Mesenteric fat pad (tissue), 1 donor: ENCODE measurements at regions not wholly inside any gene's neighbourhood (a gene's known extent, or its start where the extent isn't known, plus 50 kb on each side); places are given as distances from the start of the nearest gene placed in this dataset.

Experiments used
- DNase-seq: peaks from one replicate; pipeline ENCODE4 v3.0.0-alpha.2; 2020; ENCODE audit warnings: low spot score
- donor health status: DM: yes; HTN: yes; CAD: no.

DNA sequence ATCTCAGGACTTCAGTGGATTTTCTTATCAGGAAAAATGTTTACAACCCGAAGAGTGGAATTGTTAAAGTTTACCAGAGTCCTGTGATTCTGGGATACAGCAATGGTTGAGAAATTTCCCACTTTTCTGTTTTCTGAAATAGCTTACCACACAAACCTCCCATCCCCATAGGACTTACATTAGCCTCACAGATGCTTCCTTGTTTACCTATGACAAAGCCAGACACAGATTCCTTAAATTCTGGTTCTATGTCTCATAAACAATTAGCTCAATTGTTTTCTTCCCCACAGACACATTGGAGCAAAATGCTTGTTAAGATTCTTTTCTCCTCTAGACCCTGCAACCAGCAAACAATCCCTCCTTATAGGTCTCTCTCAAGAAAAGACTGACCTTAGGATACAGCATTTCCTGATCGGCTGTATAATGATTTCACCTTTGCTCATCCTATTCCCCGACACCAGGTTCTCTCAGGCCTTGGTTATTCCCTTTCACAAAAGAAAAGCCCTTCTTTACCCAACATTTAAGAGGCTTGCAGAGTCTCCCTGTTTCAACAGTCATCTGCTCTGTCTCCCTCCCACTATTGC, 886.2 kb downstream of the ARAP2 start:
- no peak for DNase-seq

DNA sequence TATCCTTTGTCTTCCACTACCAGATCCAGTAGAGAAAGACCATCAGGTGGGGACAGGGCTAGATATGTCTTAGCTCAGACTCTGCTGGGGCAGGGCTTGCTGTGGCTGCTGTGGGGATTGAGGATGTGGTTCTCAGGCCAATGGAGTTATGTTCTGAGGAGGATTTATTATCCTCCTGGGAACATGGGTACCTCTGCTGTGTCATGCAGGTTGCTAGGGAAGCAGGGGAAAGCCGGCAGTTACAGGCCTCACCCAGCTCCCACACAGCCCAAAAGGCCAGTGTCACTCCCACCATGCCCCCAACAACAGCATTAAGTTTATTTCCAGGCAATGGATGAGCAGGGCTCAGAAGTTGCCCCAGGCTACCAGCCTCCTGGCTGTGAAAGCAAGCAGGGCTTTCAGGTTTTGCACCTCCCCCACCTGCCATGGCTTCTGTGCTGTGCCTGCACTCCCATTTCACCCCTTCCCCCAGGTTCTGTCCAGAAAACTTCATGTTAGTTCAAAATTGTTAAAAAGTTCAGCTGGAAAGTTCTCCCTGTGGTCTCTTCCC, 879.9 kb downstream of the ARAP2 start:
- no peak for DNase-seq

DNA sequence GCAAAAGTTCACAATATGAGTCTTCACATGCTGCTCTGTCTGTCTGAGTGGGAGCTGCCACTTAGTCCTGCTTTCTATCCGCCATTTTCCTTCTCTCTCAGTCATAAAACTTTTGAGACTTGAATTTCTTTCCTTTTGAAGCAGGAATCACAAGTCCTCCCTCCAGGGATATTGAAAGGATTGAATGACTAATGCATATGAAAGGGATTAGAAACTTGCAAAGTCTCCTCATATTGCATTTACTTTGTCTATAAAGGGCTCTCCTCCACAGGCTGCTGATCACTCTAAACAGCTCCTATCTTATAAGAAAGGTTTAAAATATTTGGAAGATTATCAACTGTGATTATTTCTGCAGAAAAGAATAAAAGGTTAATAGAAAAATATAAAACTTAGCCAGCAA, 879.1 kb downstream of the ARAP2 start:
- DNase-seq = no peak

DNA sequence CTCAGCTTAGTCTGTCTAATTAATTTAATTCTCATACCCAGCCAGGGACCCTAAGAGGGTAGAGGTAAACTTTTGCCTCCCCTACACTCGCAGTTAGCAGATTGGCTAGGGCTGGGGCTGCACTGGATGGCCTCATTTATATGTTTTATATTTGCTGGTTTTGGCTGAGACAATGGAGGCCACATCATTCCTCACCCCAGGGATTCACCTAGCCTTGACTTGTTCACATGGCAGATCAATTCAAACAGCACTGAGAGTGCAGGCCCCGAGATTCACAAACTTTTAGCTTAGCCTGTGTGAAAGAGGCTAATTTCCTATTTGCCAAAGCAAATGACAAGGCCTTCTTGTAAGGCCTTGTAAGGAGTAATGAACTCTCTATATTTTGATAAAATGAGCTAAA, 844.4 kb downstream of the ARAP2 start:
- no peak for DNase-seq

DNA sequence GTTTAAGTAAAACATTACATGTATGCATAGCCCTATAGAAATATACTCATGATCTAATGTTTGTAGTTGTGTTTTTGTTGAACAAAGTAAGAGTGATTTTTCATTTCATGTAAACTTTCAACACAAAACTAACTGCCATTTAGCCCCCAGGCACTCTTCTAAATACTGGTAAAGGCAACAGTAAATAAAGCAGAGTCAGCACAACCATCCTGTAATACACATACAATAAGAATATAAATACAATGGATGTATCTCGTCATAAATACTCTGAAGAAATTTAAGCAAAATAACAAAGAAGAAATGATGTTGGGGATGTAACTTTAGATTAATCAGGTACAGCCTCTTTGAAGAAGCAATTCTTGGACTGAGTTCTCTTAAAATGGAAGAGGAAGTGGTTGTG, 821.2 kb downstream of the ARAP2 start:
- no peak for DNase-seq

DNA sequence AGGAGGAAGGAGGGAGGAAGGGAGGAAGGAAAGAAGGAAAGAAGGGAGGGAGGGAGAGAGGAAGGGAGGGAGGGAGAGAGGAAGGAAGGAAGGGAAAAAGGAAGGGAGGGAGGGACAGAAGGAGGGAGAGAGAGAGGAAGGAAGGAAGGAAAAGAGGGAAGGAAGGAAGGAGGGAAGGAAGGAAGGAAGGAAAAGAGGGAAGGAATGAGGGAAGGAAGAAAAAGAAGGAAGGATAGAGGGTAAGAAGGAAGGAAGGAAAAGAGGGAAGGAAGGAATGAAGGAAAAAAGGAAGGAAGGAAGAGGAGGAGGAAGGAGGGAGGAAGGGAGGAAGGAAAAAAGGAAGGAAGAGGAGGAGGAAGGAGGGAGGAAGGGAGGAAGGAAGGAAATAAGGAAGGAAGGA, 796.8 kb downstream of the ARAP2 start:
- DNase-seq = no peak

DNA sequence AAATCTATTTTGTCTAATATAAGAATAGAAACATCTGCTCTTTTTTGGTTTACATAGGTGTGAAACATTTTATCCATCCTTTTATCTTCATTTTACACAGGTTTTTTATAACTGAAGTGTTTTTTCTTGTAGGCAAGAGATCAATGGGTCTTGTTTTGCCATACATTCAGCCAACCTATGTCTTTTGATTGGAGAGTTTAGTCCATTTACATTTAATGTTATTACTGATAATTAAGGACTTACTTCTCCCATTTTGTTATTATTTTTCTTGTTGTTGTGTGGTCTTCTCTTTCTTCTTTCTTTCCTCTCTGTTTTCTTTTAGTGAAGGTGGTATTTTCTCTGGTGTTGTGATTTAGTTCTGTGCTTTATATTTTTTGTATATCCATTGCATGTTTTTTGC, 785.3 kb downstream of the ARAP2 start:
- DNase-seq = no peak

DNA sequence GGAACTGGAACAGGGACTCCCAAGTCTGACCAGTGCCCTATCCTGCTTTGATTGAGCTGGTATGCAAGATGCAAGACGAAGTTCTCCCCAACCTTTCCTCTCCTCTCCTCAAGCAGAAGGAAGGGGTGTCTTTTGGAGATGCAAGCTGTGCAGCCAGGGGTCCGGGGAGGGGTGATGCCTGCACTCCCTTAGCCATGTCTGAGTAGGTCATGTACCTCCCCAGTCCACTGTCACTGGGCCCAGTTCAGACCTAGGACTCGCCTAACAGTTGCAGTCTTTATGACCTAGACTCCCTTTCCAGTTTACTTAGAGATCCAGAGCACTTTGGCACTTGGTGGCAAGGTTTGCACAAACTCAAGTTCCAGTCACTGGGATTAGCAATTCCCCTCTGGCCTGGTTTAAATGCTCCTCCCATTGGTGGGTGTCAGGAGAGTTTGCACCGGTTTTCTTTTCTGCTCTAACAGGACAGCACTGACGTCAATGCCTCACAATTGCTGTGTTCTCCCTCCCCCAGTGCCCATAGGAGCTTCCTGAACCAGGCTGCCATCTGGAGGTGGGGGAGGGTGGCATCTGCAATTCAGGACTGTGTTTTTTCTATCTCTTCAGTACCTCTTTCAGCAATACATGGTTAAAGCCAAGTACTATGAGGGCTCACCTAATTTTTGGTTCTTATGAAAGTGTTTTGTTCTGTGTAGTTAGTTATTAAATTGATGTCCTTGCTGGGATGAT, 782.2 kb downstream of the ARAP2 start:
- DNase-seq = no peak

DNA sequence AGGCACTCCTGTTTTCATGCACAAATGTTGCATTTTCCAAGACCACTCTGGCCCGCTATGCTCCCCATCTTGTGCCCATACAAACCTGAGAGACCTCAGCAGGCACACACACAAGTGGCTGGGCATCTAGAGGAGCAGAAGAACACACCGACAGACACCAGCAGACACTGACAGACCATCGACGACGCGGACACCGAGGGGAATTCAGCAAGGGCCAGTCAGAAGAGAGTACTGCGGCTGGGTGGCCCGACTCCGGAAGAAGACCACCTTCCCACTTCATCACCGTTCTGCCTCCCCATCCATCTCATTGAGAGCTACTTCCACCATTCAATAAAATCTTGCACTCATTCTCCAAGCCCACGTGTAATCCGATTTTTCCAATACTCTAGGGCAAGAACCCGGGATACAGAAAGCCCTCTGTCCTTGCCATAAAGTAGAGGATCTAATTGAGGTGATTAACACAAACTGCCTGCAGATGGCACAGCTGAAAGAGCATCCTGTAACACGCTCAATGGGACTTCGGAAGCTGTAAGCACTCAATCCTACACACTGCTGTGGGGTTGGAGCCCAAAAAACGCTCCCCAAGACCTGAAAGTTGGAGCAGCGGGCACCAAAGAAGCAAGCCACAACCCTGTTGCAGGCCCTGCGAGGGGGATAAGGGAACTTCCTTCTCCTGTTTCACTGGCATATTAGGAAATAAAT, 780.9 kb downstream of the ARAP2 start:
- DNase-seq = no peak

DNA sequence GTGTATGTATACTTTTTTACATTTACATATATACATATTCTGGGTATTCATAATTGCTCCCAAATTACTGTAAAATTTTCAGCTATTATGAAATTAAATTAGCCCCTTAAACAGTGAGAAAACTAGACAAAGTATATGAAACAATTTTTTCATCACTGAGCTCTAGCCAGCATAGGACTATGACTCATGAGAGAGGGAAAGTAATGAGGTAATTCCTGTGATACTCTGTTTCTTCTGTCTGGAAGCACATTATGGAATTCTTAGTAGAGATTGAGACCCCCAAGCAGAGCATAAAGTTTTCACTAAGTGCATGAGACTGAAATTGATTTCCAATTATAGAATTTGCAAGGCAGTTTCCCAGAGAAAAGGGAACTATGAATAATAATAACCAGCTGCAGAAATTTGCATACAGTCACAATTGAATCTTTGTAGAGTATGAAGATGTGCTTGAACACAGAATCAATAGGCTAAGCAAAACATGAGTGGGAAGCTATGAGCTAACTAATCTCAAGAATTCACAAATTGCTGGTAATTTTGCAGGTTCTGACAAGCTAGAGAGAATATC, 779.3 kb downstream of the ARAP2 start:
- no peak for DNase-seq

DNA sequence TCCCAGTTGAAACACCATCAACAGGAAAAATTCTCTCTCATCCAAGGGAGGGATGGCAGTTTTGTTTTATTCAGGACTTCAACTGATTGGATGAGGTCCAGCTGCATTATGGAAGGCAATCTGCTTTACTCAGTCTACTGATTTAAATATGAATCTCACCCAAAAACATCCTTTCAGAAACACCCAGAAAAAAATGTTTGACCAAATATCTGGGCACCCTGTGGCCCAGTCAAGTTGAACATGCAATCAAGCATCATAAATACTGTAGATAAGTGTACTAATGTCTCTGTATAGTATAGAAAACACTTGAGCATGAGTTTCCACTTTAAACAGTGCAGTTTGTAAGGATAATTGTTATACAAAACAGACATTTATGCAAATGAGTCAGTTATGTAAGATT, 753.2 kb downstream of the ARAP2 start:
- no peak for DNase-seq

DNA sequence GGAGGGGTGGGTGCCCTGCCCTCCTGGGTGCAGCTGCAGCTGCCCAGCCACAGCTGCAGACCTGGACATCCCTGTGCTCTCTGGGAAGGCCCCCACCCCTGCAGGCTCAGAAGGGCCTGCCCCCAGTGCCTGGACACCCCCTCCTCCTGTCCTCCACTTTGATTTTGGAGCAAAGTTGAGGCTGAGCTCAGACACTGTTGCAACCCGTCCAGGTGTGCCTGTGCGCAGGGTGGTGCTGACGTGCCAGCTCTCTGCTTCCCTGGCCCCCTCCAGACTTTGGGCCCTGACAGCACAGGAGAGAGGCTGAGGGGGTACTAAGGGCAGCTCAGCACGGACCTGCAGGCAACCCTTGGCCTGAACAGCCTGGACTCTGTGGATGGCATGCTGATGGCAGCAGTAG, 750.3 kb downstream of the ARAP2 start:
- DNase-seq = no peak

DNA sequence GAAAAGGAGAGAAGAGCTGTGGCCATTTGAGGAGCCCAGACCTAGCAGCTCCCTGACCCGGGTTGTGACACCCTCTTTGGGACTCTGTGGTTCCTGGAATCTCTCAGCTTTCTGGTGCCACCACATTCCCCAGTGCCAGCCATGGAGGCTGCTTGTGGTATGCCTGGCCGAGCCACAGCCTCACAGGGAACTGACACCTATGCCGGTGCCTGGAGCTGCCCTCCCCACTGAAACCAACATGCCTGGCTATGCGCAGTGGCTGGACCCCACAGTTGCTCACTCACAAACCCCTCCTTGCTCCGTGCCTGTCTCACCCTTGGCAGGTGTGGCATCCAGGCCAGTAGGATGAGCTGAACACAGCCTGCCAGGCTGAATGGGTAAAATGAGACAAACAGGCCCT, 749.4 kb downstream of the ARAP2 start:
- DNase-seq = no peak

DNA sequence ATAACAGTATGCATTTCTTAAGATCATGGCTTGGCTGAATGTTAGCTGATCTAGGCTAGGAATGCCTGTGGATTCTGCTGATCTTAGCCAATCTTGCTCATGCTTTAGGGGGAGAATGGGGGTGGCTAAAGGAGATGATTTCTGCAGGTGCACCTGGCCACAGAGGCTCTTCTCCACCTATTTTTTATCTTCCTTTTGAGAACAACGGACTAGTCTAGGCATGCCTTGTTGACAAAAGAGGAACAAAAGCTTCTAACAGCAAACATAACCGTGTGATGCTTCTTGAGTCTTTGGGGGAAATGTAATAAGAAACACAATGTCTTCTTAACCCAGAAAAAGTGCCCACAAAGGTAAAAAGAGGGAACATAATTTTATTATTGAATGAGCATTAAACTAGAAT, 743.5 kb downstream of the ARAP2 start:
- DNase-seq = no peak

DNA sequence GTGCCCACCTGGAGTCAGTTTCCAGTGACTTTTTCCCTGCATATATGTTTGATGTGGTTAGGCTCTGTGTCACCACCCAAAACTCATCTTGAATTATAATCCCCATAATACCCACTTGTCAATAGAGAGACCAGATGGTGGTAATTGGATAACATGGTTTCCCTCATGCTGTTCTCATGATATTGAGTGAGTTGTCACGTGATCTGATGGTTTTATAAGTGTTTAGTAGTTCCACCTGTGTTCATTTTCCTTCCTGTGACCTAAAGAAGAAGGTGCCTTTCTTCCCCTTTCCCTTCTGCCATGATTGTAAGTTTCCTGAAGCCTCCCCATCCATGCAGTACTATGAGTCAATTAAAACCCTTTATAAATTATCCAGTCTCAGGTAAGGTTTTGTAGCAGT, 740.9 kb downstream of the ARAP2 start:
- DNase-seq = no peak

DNA sequence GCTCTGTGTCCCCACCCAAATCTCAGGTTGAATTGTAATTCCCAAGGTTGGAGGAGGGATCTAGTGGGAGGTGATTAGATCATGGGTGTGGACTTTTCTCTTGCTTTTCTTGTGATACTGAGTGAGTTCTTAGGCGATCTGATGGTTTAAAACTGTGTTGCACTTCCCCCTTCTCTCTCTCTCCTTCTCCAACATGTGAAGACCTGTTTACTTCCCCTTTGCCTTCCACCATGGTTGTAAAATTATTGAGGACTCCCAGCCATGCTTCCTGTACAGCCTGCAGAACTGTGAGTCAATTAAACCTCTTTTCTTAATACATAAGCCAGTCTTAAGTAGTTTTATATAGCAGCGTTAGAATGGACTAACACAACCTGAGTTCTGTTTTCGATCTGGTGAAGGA, 738.2 kb downstream of the ARAP2 start:
- DNase-seq = no peak

DNA sequence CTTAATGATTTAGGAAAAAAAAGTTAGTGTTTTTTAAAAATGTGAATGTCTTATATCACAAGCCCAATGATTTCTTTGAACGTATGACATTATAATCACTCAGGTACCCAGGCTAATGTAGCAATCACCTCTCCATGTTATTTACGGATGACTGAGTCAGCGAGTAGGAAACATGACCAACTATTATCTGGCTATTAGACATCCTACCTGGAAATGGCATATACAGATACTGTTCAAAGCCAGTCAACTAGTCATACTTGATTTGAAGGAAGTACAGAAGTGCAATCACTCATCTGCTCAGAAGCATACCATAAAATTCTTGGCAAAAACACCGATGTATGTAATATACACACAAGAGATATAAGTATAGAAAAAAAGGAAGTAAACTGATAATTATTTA, 732.5 kb downstream of the ARAP2 start:
- no peak for DNase-seq

DNA sequence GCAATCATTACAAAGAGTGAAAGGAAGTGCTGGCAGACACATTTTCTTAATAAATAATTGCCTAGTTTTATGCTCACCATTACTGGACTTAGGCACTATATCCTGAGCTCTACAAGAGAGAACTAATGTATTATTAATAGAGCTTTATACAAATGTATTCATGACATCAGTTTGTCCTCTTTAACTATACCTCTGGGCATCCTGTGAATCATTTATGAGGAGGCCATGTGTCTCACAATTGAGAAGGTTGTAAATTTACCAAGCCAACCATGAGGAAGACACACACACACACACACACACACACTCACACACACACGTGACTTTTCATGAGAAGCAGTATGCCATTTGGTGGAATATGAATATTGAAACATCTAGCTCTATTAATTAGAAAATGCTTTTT, 728.2 kb downstream of the ARAP2 start:
- no peak for DNase-seq

DNA sequence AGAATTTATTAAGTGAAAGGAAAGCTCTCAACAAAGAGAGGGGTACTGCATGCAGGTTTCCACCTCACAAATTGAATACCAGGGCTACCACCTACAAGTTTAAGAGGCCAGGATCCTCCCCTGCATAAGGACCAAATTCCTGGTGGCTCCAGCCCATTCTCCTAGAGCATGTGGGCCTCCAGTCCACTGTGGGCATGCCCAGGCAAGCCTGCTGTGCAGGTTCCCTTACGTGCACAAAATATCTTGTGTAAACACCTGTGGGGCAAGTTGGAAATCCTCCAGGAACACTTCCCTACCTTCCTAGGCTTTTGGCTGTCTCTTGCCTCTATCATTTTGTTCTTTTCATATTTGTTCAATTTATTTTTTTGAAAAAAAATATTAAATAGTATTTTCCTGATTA, 724.3 kb downstream of the ARAP2 start:
- DNase-seq = no peak

DNA sequence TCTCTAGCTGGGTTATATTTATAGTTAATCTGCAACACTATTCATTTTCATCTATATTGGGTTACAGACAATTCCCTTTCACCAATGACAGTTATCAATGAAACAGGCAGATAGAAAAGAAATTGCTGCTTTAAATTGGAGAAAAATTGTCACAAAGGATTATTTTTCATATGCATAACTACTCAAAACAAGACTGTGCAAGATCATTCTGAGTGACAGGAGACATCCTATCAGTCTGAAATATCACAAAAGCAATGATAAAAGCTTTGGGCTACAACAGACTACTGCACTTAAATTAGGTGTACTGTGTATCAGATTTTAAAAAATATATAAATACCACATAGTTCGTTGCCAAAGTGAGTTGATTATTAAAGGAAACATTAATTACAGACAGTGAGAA, 722.6 kb downstream of the ARAP2 start:
- DNase-seq = no peak

DNA sequence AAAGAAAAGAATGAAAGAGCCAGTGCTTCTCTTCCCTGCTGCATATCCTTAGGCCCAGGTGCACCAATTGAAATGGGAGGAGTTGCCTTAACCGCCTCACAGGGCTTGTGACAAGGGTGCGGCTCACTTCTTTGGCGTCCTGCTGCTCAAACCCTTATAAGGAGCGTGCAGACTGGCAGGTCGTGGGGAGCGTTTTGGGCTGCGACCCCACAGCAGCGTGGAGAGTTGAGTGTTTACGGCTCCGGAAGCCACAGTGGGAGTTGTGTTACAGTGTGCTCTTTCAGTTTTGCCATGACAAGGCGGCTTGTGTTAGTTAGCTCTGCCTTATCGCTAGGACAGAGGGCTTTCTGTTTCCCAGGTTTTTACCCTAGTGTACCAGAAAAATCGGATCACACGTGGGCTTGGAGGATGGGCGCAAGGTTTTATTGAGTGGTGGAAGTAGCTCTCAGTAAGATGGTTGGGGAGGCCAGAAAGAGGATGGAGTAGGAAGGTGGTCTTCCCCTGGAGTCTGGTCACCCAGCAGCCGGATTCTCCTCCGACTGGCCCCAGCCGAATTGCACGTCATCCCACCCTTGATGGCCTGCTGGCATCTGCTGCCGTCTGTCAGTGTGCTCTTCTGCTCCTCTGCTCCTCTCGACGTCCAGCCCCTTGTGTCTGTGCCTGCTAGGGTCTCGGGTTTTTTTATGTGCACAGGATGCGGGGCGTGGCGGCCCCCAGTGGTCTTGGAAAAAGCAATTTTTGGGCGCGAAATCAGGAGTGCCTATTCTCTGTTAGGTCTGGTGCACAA, 718.9 kb downstream of the ARAP2 start:
- DNase-seq = no peak
